Tibial artery (tissue), 4 donors: ENCODE measurements at regions not wholly inside any gene's neighbourhood (a gene's known extent, or its start where the extent isn't known, plus 50 kb on each side); places are given as distances from the start of the nearest gene placed in this dataset.

Experiments used
- DNase-seq, 2 donors: peaks; one replicate each; pipeline ENCODE4 v3.0.0-alpha.2; 2019
- H3K27ac ChIP-seq, 2 donors: fragments of 200-600 bp; sonication (generic) in 1 of 2; 1 replicate in 1 of 2; 2 replicates in 1 of 2; pipeline ENCODE4 v1.5.1; 2018 to 2019; ENCODE audit warnings: mild to moderate bottlenecking in 1 of 2
- H3K27me3 ChIP-seq, 2 donors: fragments of 200-600 bp; sonication (generic) in 1 of 2; one replicate each; pipeline versions ENCODE4 v1.5.1 to v1.6.0; 2016 to 2019
- H3K36me3 ChIP-seq, 3 donors: fragments of 200-600 bp; sonication (generic) in 2 of 3; one replicate each; pipeline ENCODE4 v1.5.1; 2016 to 2019; ENCODE audit warnings: mild to moderate bottlenecking in 2 of 3
- H3K4me1 ChIP-seq, 4 donors: fragments of 200-600 bp; sonication (generic) in 2 of 4; 1 replicate in 3 of 4; 2 replicates in 1 of 4; pipeline ENCODE4 v1.5.1; 2016 to 2019
- H3K4me3 ChIP-seq, 2 donors: fragments of 200-600 bp; sonication (generic) in 1 of 2; 1 replicate in 1 of 2; 2 replicates in 1 of 2; pipeline ENCODE4 v1.5.1; 2018 to 2019; ENCODE audit warnings: mild to moderate bottlenecking in 2 of 2
- H3K9me3 ChIP-seq, 3 donors: fragments of 200-600 bp; sonication (generic) in 1 of 3; one replicate each; pipeline ENCODE4 v1.5.1; 2016 to 2019
- CTCF ChIP-seq, 2 experiments: fragments of 200-600 bp in 1 of 2; fragments of 450-650 bp in 1 of 2; IDR thresholded peaks; one replicate each; pipeline ENCODE4 v1.5.1; 2017 to 2019; ENCODE audit warnings: antibody characterized with exemption in 2 of 2, mild to moderate bottlenecking in 1 of 2, moderate library complexity in 1 of 2
- intact Hi-C: fragments of 100-400 bp; cut with DNase I; formaldehyde crosslinking; loops from one replicate; pipeline ENCODE4 v1.15.0; 2023; ENCODE audit warnings: low total_unique reads

- peaks cover 0 to 64% of the 10 kb centered on the region in 2 donors for H3K27me3 ChIP-seq
- peak in 1 of 2 donors; percentile 57 for DNase-seq
These were observed 205.3 kb upstream of the LINGO1 start for GRCh38 chr15:77838061-77838460.

GRCh38 chr15:77837649-77838025 is 204.9 kb upstream of the LINGO1 start:
- Histone ChIP-seq H3K9me3 (no peaks in the 10 kb centered on the region), H3K4me1 (no peaks in the 10 kb centered on the region), H3K36me3 (no peaks in the 10 kb centered on the region), H3K27me3 (peaks cover 0 to 67% of the 10 kb centered on the region in 2 donors), H3K27ac (no peak overlapping the region), H3K4me3 (no peak overlapping the region)
- intact Hi-C loops, result no loop called here
- peak in 1 of 2 donors; percentile 23 for DNase-seq
- no peak for TF ChIP-seq CTCF (IDR thresholded peaks at IDR 0.05)

More at GRCh38 chr15:77838061-77838460, 205.3 kb upstream of the LINGO1 start:
- no peaks in the 10 kb centered on the region for H3K9me3 ChIP-seq
- no peaks in the 10 kb centered on the region for H3K4me1 ChIP-seq
- intact Hi-C loops, result no loop called here
- H3K27ac ChIP-seq, result no peak overlapping the region
- no peak overlapping the region for H3K4me3 ChIP-seq
- H3K36me3 ChIP-seq, result no peaks in the 10 kb centered on the region
- no peak for TF ChIP-seq CTCF (IDR thresholded peaks at IDR 0.05)

GRCh38 chr15:77836906-77837648 is 204.4 kb upstream of the LINGO1 start:
- Histone ChIP-seq H3K36me3 (no peaks in the 10 kb centered on the region), H3K27ac (no peak overlapping the region), H3K4me1 (no peaks in the 10 kb centered on the region), H3K9me3 (no peaks in the 10 kb centered on the region), H3K27me3 (peaks cover 0 to 64% of the 10 kb centered on the region in 2 donors), H3K4me3 (no peak overlapping the region)
- peak in 1 of 2 donors; percentile 48 for DNase-seq
- intact Hi-C loops, result no loop called here
- TF ChIP-seq CTCF (IDR thresholded peaks at IDR 0.05), result no peak

GRCh38 chr15:77836121-77836692 is 203.5 kb upstream of the LINGO1 start:
- peaks cover 0 to 64% of the 10 kb centered on the region in 2 donors for H3K27me3 ChIP-seq
- H3K4me3 ChIP-seq, result no peak overlapping the region
- no peak for TF ChIP-seq CTCF (IDR thresholded peaks at IDR 0.05)
- no peak overlapping the region for H3K27ac ChIP-seq
- intact Hi-C loops, result no loop called here
- H3K36me3 ChIP-seq, result no peaks in the 10 kb centered on the region
- peak in 1 of 2 donors; percentile 35 for DNase-seq
- no peaks in the 10 kb centered on the region for H3K4me1 ChIP-seq
- H3K9me3 ChIP-seq, result no peaks in the 10 kb centered on the region

GRCh38 chr15:77834276-77834990 is 201.7 kb upstream of the LINGO1 start:
- intact Hi-C loops, result no loop called here
- H3K9me3 ChIP-seq, result no peaks in the 10 kb centered on the region
- H3K36me3 ChIP-seq, result no peaks in the 10 kb centered on the region
- peaks cover 0 to 53% of the 10 kb centered on the region in 2 donors for H3K27me3 ChIP-seq
- no peak overlapping the region for H3K4me3 ChIP-seq
- peak in 1 of 2 donors; percentile 17 for DNase-seq
- H3K4me1 ChIP-seq, result no peaks in the 10 kb centered on the region
- H3K27ac ChIP-seq, result no peak overlapping the region
- no peak for TF ChIP-seq CTCF (IDR thresholded peaks at IDR 0.05)
